ENCODE measurements at regions not wholly inside any gene's neighbourhood (a gene's known extent, or its start where the extent isn't known, plus 50 kb on each side); places are given as distances from the start of the nearest gene placed in this dataset.

- CTCF ChIA-PET = no interaction called here
- POLR2A ChIA-PET = no interaction called here
- no peaks in the 10 kb centered on the region for H3K4me1 ChIP-seq (ENCODE audit: control insufficient read depth, insufficient read depth, low read length)
Measured at GRCh38 chr7:81611805-81612204, 158.0 kb downstream of the HGF start.

DNA sequence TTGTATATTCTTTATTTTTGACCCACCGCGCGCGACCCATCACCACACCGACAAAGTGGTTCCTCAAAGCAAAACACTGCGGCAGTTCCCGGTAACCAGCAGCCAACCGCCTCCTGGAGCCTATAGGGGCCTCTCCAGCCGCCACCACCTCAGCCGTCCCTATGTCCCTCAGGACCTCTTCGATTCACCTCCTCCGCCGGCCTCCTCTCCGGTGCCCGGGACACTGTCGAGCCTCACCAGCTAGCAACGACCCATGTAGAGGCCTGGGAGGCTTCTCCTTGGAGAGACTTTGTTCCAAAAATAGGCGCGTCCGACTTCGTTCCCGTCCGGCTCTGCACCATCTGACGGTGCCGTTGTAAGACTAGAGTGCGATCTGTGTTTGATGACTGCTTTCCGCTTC, 158.8 kb downstream of the HGF start:
- TF ChIP-seq ZNF501 (tag by site-specific recombination; IDR thresholded peaks at IDR 0.05) (no peak), ZNF580 (tag by site-specific recombination; IDR thresholded peaks at IDR 0.05) (no peak), ZNF132 (tag by site-specific recombination; IDR thresholded peaks at IDR 0.05; ENCODE audit: borderline replicate concordance) (no peak), ZNF223 (tag by site-specific recombination; IDR thresholded peaks at IDR 0.05) (no peak), PRDM1 (tag by site-specific recombination; IDR thresholded peaks at IDR 0.05) (no peak), TRIM28 (IDR thresholded peaks at IDR 0.05; ENCODE audit: borderline replicate concordance, low read length) (no peak), ZNF248 (tag by site-specific recombination; IDR thresholded peaks at IDR 0.05) (no peak), EGR2 (tag by site-specific recombination; IDR thresholded peaks at IDR 0.05; ENCODE audit: low read depth) (no peak), GLI2 (tag by site-specific recombination; IDR thresholded peaks at IDR 0.05; ENCODE audit: borderline replicate concordance, low read depth) (no peak), ELK4 (IDR thresholded peaks at IDR 0.05; ENCODE audit: borderline replicate concordance, low read depth, low read length) (no peak), SALL2 (tag by site-specific recombination; IDR thresholded peaks at IDR 0.05; ENCODE audit: borderline replicate concordance) (no peak), MZF1 (tag by site-specific recombination; IDR thresholded peaks at IDR 0.05; ENCODE audit: borderline replicate concordance) (no peak), ZNF707 (tag by site-specific recombination; IDR thresholded peaks at IDR 0.05) (no peak), ZSCAN18 (tag by site-specific recombination; IDR thresholded peaks at IDR 0.05) (no peak), ZNF24 (tag by site-specific recombination; IDR thresholded peaks at IDR 0.05) (no peak), ZSCAN30 (tag by site-specific recombination; IDR thresholded peaks at IDR 0.05) (no peak)
- Histone ChIP-seq H3K27ac (ENCODE audit: extremely low read depth, low read depth, low read length) (no peak overlapping the region), H3K4me1 (ENCODE audit: control insufficient read depth, insufficient read depth, low read length) (no peaks in the 10 kb centered on the region), H3K36me3 (ENCODE audit: control insufficient read depth in 2 of 2, insufficient read depth in 1 of 2, low read length in 2 of 2) (no peaks in the 10 kb centered on the region), H3K9me3 (ENCODE audit: control insufficient read depth, insufficient read depth, low read depth, low read length) (no peaks in the 10 kb centered on the region), H3K4me3 (ENCODE audit: low read depth, low read length) (no peak overlapping the region)
- ChIA-PET POLR2A (no interaction called here), CTCF (no interaction called here)

More at GRCh38 chr7:81611805-81612204, 158.0 kb downstream of the HGF start:
- H3K4me3 ChIP-seq (ENCODE audit: low read depth, low read length) = no peak overlapping the region
- TF ChIP-seq KLF16 (tag by site-specific recombination; IDR thresholded peaks at IDR 0.05) = no peak
- TF ChIP-seq ZNF561 (tag by site-specific recombination; IDR thresholded peaks at IDR 0.05; ENCODE audit: borderline replicate concordance) = no peak
- no peak for TF ChIP-seq ZBTB21 (tag by site-specific recombination; IDR thresholded peaks at IDR 0.05)
- no peak for TF ChIP-seq ZNF350 (tag by site-specific recombination; IDR thresholded peaks at IDR 0.05)
- TF ChIP-seq GFI1B (tag by site-specific recombination; IDR thresholded peaks at IDR 0.05) = no peak
- TF ChIP-seq ZNF48 (tag by site-specific recombination; IDR thresholded peaks at IDR 0.05) = no peak
- no peak for TF ChIP-seq ZNF692 (tag by site-specific recombination; IDR thresholded peaks at IDR 0.05)
- TF ChIP-seq, protein P1, sequence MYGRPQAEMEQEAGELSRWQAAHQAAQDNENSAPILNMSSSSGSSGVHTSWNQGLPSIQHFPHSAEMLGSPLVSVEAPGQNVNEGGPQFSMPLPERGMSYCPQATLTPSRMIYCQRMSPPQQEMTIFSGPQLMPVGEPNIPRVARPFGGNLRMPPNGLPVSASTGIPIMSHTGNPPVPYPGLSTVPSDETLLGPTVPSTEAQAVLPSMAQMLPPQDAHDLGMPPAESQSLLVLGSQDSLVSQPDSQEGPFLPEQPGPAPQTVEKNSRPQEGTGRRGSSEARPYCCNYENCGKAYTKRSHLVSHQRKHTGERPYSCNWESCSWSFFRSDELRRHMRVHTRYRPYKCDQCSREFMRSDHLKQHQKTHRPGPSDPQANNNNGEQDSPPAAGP (tag by site-specific recombination; IDR thresholded peaks at IDR 0.05) = no peak
- TF ChIP-seq ZNF654 (tag by site-specific recombination; IDR thresholded peaks at IDR 0.05; ENCODE audit: low read depth) = no peak
- no peak for TF ChIP-seq ZNF529 (tag by site-specific recombination; IDR thresholded peaks at IDR 0.05; ENCODE audit: insufficient replicate concordance)
- H3K36me3 ChIP-seq (ENCODE audit: control insufficient read depth in 2 of 2, insufficient read depth in 1 of 2, low read length in 2 of 2) = no peaks in the 10 kb centered on the region
- no peaks in the 10 kb centered on the region for H3K9me3 ChIP-seq (ENCODE audit: control insufficient read depth, insufficient read depth, low read depth, low read length)
- no peak overlapping the region for H3K27ac ChIP-seq (ENCODE audit: extremely low read depth, low read depth, low read length)
